ENCODE measurements at regions not wholly inside any gene's neighbourhood (a gene's known extent, or its start where the extent isn't known, plus 50 kb on each side); places are given as distances from the start of the nearest gene placed in this dataset.

DNA sequence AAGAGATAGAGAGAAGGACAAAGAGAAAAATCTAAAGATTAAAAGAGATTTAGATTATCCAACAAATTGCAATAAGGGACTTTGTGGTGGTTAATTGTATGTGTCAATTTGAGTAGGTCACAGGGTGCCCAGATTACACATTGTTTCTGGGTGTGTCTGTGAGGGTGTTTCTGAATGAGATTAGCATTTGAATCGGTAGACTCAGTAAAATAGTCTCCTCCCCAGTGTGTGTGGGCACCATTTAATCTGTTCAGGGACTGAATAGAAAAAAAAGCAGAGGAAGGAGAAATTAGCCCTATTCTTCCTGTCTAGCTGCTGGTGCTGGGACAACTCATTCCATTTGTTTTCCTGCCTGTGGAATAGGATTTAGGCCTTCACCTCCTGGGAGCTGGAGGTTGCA lies 339.8 kb upstream of the EPHA4 start:
- Histone ChIP-seq H3K18ac (ENCODE audit: extremely low read depth, low read length) (no peak overlapping the region), H3K14ac (ENCODE audit: insufficient read length) (no peak overlapping the region), H3K27ac (ENCODE audit: low read depth, low read length) (no peak overlapping the region), H3K23ac (ENCODE audit: insufficient read length) (no peak overlapping the region), H2BK15ac (ENCODE audit: low read length) (no peak overlapping the region), H3K4me2 (ENCODE audit: insufficient read depth in 1 of 2, low read depth in 2 of 2, low read length in 2 of 2) (no peak overlapping the region; a peak in 1 of 4 replicates), H2AFZ (ENCODE audit: low read length) (no peak overlapping the region), H2BK12ac (ENCODE audit: low read depth, low read length) (no peak overlapping the region), H3K36me3 (ENCODE audit: control insufficient read depth in 2 of 4, insufficient read depth in 4 of 4, low read length in 3 of 4) (no peaks in the 10 kb centered on the region), H3K79me1 (ENCODE audit: low read depth, low read length) (no peaks in the 10 kb centered on the region), H4K8ac (ENCODE audit: extremely low read depth, insufficient read depth, low read length) (no peak overlapping the region), H2BK20ac (ENCODE audit: low read length) (no peak overlapping the region), H3K4me1 (replicated peaks in 1 of 4; ENCODE audit: control insufficient read depth in 3 of 4, insufficient read depth in 4 of 4, low read length in 3 of 4) (peaks cover 0 to 6% (median 3%) of the 10 kb centered on the region in 4 experiments; a peak in 2 of 7 replicates), H3K56ac (replicated peaks; ENCODE audit: insufficient read length, low read depth, low read length) (no peak overlapping the region), H2BK120ac (replicated peaks; ENCODE audit: low read depth, low read length) (no peak overlapping the region), H4K5ac (ENCODE audit: insufficient read length, low read depth, low read length) (no peak overlapping the region), H3K79me2 (ENCODE audit: control insufficient read depth in 1 of 2, insufficient read depth in 2 of 2, low read length in 2 of 2) (no peaks in the 10 kb centered on the region), H3K23me2 (ENCODE audit: low read depth, low read length) (no peaks in the 10 kb centered on the region), H2BK5ac (ENCODE audit: low read depth, low read length) (no peak overlapping the region), H3K4me3 (ENCODE audit: extremely low read depth in 1 of 4, insufficient read depth in 2 of 4, low read depth in 3 of 4, low read length in 4 of 4) (no peak overlapping the region), H2AK5ac (ENCODE audit: low read depth, low read length) (no peak overlapping the region), H3K9me3 (ENCODE audit: insufficient read depth in 2 of 2, low read depth in 1 of 2, low read length in 1 of 2) (no peaks in the 10 kb centered on the region; a peak in 1 of 4 replicates), H3K4ac (replicated peaks; ENCODE audit: insufficient read length, low read depth, low read length) (no peak overlapping the region), H3K9ac (replicated peaks in 1 of 4; ENCODE audit: extremely low read depth in 1 of 4, low read depth in 3 of 4, low read length in 3 of 4) (no peak overlapping the region), H4K91ac (replicated peaks; ENCODE audit: insufficient read length, low read length) (no peak overlapping the region), H4K20me1 (replicated peaks in 1 of 2; ENCODE audit: control insufficient read depth in 1 of 2, insufficient read depth in 2 of 2, low read length in 2 of 2) (no peaks in the 10 kb centered on the region), H3K27me3 (replicated peaks in 1 of 4; ENCODE audit: control insufficient read depth in 3 of 4, extremely low read depth in 1 of 4, insufficient read depth in 3 of 4, low read length in 3 of 4) (no peaks in the 10 kb centered on the region)
- WGBS, 2 experiments (ENCODE audit: extremely low coverage in 1 of 2, insufficient coverage in 1 of 2, insufficient read length in 1 of 2, insufficient replicate concordance in 2 of 2, low coverage in 1 of 2, low lambda C conversion rate in 2 of 2, missing lambda C conversion rate in 1 of 2) = 76% methylated on average over 1 of the region's 1 CpG; no CpG with 5 or more reads in 1 of the 2 experiments
- DNase-seq (ENCODE audit: low read depth in 1 of 2, low spot score in 2 of 2) = no peak
- CTCF ChIA-PET (ENCODE audit: partially characterized antibody) = interaction anchor here (0.6 to 0.9 kb wide), 3 partner anchors 228 to 1603 kb away, joined by 3 to 4 read pairs (median 3); no protein-coding TSS in a partner anchor
- POLR2A ChIA-PET (ENCODE audit: partially characterized antibody) = no interaction called here
- peak; percentile 24 for FAIRE-seq
- no peak for TF ChIP-seq POU5F1 (IDR thresholded peaks at IDR 0.05; ENCODE audit: low read depth, low read length)
- no peak for TF ChIP-seq MAFK (IDR thresholded peaks at IDR 0.05; ENCODE audit: low read depth, low read length)
- no peak for TF ChIP-seq NRF1 (IDR thresholded peaks at IDR 0.05; ENCODE audit: low read depth, low read length)
- no peak for TF ChIP-seq EP300 (IDR thresholded peaks at IDR 0.05; ENCODE audit: borderline replicate concordance in 1 of 2, low read depth in 2 of 2, low read length in 2 of 2)
- no peak for TF ChIP-seq CHD2 (IDR thresholded peaks at IDR 0.05; ENCODE audit: low read length)
- TF ChIP-seq BACH1 (IDR thresholded peaks at IDR 0.05; ENCODE audit: low read length) = no peak
- TF ChIP-seq KDM1A (IDR thresholded peaks at IDR 0.05; ENCODE audit: borderline replicate concordance, low read length) = no peak
- TF ChIP-seq GABPA (IDR thresholded peaks at IDR 0.05; ENCODE audit: borderline replicate concordance, insufficient read depth, low read length) = no peak
- no peak for TF ChIP-seq POLR2AphosphoS5 (IDR thresholded peaks at IDR 0.05; ENCODE audit: low read depth, low read length)
- TF ChIP-seq, protein P1, sequence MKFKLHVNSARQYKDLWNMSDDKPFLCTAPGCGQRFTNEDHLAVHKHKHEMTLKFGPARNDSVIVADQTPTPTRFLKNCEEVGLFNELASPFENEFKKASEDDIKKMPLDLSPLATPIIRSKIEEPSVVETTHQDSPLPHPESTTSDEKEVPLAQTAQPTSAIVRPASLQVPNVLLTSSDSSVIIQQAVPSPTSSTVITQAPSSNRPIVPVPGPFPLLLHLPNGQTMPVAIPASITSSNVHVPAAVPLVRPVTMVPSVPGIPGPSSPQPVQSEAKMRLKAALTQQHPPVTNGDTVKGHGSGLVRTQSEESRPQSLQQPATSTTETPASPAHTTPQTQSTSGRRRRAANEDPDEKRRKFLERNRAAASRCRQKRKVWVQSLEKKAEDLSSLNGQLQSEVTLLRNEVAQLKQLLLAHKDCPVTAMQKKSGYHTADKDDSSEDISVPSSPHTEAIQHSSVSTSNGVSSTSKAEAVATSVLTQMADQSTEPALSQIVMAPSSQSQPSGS (IDR thresholded peaks at IDR 0.05; ENCODE audit: low read length) = no peak
- no peak for TF ChIP-seq SUZ12 (IDR thresholded peaks at IDR 0.05; ENCODE audit: low read length)
- TF ChIP-seq, protein P2, sequence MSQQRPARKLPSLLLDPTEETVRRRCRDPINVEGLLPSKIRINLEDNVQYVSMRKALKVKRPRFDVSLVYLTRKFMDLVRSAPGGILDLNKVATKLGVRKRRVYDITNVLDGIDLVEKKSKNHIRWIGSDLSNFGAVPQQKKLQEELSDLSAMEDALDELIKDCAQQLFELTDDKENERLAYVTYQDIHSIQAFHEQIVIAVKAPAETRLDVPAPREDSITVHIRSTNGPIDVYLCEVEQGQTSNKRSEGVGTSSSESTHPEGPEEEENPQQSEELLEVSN (IDR thresholded peaks at IDR 0.05) = no peak
- no peak for TF ChIP-seq RBBP5 (IDR thresholded peaks at IDR 0.05; ENCODE audit: borderline replicate concordance, low read depth, low read length)

Data from H1 (cell line).